Upper lobe of left lung (tissue), 6 donors: ENCODE measurements at regions not wholly inside any gene's neighbourhood (a gene's known extent, or its start where the extent isn't known, plus 50 kb on each side); places are given as distances from the start of the nearest gene placed in this dataset.
"Not testable (repeated sequence)": the region's sequence is repeated elsewhere in the genome, so short reads cannot be mapped to it uniquely, and the experiment has no call there.

Source experiments
- ATAC-seq, 2 donors: fragments of 200-7000 bp; cut with Tn5 transposase; one replicate each; pipeline ENCODE4 v1.9.1; 2022; ENCODE audit warnings: mild to moderate bottlenecking in 2 of 2, moderate library complexity in 2 of 2; ENCODE audit not compliant: low FRiP score in 2 of 2
- DNase-seq, 2 donors: peaks; one replicate each; pipeline ENCODE4 v3.0.0-alpha.2; 2019 to 2020
- H3K27ac ChIP-seq, 4 donors: fragments of 200-600 bp; sonication (generic); one replicate each; pipeline ENCODE4 v1.5.1; 2016 to 2019
- H3K27me3 ChIP-seq, 4 donors: fragments of 200-600 bp; sonication (generic); one replicate each; pipeline ENCODE4 v1.5.1; 2017 to 2019
- H3K36me3 ChIP-seq, 4 donors: fragments of 200-600 bp; sonication (generic); one replicate each; pipeline ENCODE4 v1.5.1; 2016 to 2019
- H3K4me1 ChIP-seq, 4 donors: fragments of 200-600 bp; sonication (generic); one replicate each; pipeline ENCODE4 v1.5.1; 2018 to 2019
- H3K4me3 ChIP-seq, 4 donors: fragments of 200-600 bp; sonication (generic); one replicate each; pipeline ENCODE4 v1.5.1; 2017 to 2019; ENCODE audit warnings: mild to moderate bottlenecking in 2 of 4, moderate library complexity in 1 of 4
- H3K9me3 ChIP-seq, 4 donors: fragments of 200-600 bp; sonication (generic); one replicate each; pipeline ENCODE4 v1.5.1; 2018 to 2019
- EP300 ChIP-seq, 4 donors: sonication (generic); formaldehyde crosslinking; IDR thresholded peaks; one replicate each; pipeline ENCODE4 v1.5.1; 2017; ENCODE audit warnings: antibody characterized with exemption in 4 of 4, control low read depth in 2 of 4
- POLR2A ChIP-seq, 4 donors: fragments of 450-650 bp; IDR thresholded peaks; one replicate each; pipeline ENCODE4 v1.5.1; 2016 to 2017; ENCODE audit warnings: antibody characterized with exemption in 4 of 4, mild to moderate bottlenecking in 2 of 4
- POLR2AphosphoS5 ChIP-seq, 2 donors: sonication (generic); formaldehyde crosslinking; IDR thresholded peaks; one replicate each; pipeline ENCODE4 v1.5.1; 2017; ENCODE audit warnings: antibody characterized with exemption in 2 of 2
- WGBS, 2 donors: methylation state at CpG; one replicate each; pipeline ENCODE4 v1.1.5; 2017 to 2018; 5-methylcytosine and 5-hydroxymethylcytosine counted together
- TF ChIP-seq, protein P1 (sequence below), 6 experiments: fragments of 450-650 bp in 4 of 6; fragments of 200-600 bp in 2 of 6; sonication (generic) in 2 of 6; IDR thresholded peaks; one replicate each; pipeline ENCODE4 v1.5.1; 2016 to 2019; ENCODE audit warnings: antibody characterized with exemption in 6 of 6
- donor health status: DM: no; HTN: no; CAD: no; lungs with moderate emphysema.
- donor health status: DM: no; HTN: yes; CAD: no; lungs with severe emphysema.

DNA sequence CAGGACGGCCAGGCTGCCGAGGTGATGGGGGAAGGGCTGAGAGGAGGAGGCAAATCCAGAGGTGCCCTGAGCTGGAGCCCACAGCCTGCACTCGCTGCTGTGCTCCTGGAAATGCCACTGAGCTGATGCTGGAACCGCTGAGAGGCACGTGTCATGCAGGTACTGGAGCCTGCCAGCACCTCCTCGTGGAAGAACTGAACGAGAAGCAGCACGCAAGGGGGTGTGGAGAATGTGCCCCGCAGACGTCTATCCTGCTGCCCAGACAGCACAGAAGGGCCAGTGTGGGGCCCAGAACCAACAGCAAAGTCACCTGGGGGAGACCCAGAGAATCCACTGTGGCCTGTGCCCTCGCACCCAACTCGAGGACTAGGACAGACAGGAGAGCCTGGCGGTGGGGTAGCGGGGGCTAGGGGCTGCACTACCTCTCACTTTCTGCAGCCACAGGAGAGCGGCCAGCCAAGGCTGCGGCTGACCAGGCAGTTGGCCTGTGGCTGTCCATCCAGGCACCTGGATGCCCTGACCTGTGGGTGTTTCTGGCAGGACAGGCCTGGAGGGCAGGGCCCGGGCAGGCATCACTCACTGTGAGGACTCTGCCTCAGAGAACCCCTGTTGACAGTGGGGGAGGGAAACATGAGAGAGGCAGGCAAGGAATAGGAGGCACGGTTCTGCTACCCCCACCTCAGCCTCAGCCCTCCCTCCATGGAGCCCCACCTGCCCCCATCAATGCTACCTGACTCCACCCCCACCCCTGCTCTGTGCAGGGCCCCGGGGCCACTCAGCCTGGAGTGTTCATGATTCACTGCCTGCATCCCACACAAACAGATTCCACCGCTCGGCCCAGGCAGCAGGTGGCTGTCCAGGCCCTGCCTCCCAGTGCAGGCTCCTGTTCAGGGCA, 213.1 kb downstream of the TBC1D2B start:
- H3K27ac ChIP-seq, result no peak overlapping the region
- no peaks in the 10 kb centered on the region for H3K36me3 ChIP-seq
- no peaks in the 10 kb centered on the region for H3K9me3 ChIP-seq
- TF ChIP-seq POLR2A (IDR thresholded peaks at IDR 0.05) (no peak), EP300 (IDR thresholded peaks at IDR 0.05) (no peak), POLR2AphosphoS5 (IDR thresholded peaks at IDR 0.05) (no peak)
- TF ChIP-seq, protein P1, sequence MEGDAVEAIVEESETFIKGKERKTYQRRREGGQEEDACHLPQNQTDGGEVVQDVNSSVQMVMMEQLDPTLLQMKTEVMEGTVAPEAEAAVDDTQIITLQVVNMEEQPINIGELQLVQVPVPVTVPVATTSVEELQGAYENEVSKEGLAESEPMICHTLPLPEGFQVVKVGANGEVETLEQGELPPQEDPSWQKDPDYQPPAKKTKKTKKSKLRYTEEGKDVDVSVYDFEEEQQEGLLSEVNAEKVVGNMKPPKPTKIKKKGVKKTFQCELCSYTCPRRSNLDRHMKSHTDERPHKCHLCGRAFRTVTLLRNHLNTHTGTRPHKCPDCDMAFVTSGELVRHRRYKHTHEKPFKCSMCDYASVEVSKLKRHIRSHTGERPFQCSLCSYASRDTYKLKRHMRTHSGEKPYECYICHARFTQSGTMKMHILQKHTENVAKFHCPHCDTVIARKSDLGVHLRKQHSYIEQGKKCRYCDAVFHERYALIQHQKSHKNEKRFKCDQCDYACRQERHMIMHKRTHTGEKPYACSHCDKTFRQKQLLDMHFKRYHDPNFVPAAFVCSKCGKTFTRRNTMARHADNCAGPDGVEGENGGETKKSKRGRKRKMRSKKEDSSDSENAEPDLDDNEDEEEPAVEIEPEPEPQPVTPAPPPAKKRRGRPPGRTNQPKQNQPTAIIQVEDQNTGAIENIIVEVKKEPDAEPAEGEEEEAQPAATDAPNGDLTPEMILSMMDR (IDR thresholded peaks at IDR 0.05), result no peak
- H3K4me3 ChIP-seq, result no peak overlapping the region
- DNase-seq (peak in 1 of 2 donors; percentile 73), ATAC-seq (no peak)
- 72 to 81% methylated on average over 13 to 20 of the region's 21 CpGs for WGBS, 2 donors
- H3K4me1 ChIP-seq, result no peaks in the 10 kb centered on the region
- no peaks in the 10 kb centered on the region for H3K27me3 ChIP-seq

DNA sequence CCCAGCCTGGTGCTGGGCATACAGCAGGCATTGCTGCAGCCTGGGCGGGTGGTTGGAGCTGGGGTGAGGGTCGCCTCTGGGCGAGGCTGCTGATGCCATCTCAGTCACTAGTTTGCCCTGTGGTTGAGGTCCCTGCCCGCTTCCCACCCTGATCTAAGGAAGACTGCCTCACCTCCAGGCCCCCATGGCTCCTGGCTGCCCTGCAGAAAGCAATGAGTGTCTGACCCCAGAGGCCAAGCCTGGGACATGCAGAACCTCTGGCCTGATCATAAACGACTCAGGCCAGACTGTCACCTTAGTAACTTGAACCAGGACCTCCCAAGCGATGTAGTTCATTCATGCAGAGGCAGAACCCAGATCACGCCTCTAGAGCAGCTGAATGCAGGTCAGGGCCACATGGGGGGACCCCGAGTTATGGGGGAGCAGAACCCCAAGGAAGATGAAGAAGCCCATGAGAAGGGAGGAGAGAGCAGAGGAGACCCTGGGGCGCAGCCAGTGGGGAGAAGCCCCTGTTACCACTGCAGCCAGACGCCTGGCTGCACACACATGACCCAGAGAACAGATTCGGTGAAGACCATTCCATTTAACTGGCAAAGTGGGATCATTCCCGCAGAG, 213.9 kb downstream of the TBC1D2B start:
- WGBS, 2 donors, result 86 to 87% methylated on average over 4 to 12 of the region's 12 CpGs
- DNase-seq (no peak), ATAC-seq (no peak)
- TF ChIP-seq EP300 (IDR thresholded peaks at IDR 0.05) (no peak), POLR2A (IDR thresholded peaks at IDR 0.05) (no peak), POLR2AphosphoS5 (IDR thresholded peaks at IDR 0.05) (no peak)
- TF ChIP-seq, protein P1 (IDR thresholded peaks at IDR 0.05), result no peak
- Histone ChIP-seq H3K36me3 (no peaks in the 10 kb centered on the region), H3K4me3 (no peak overlapping the region), H3K27me3 (no peaks in the 10 kb centered on the region), H3K4me1 (no peaks in the 10 kb centered on the region), H3K27ac (no peak overlapping the region), H3K9me3 (no peaks in the 10 kb centered on the region)

DNA sequence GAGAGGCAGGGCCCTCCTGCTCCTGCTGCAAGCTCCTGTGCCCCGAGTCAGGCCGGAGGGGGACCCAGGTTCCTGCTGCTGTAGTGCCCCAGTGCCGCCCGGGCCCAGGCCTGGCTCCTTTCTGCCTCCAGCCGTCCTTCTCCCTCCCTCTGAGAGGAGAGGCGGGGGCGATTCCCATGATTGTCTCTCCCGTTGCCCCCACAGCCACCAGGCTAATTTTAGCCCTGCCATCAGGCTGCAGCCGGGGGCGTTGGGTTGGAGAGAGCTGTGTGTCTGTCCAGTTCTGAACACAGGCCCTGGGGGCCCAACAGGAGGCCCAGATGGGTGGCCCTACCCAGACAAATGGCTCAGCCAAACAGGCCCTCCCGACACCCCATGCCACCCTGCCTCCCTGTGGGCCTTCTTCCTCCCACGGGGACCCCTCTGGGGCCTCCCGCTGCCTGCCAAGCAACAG, 214.8 kb downstream of the TBC1D2B start:
- WGBS, 2 donors, result 83 to 86% methylated on average over 10 to 12 of the region's 13 CpGs
- no peak overlapping the region for H3K27ac ChIP-seq
- DNase-seq (peak in 1 of 2 donors; percentile 65), ATAC-seq (no peak)
- H3K4me1 ChIP-seq, result no peaks in the 10 kb centered on the region
- H3K4me3 ChIP-seq, result no peak overlapping the region
- no peaks in the 10 kb centered on the region for H3K9me3 ChIP-seq
- TF ChIP-seq, protein P1 (IDR thresholded peaks at IDR 0.05), result no peak
- TF ChIP-seq EP300 (IDR thresholded peaks at IDR 0.05) (no peak), POLR2AphosphoS5 (IDR thresholded peaks at IDR 0.05) (no peak), POLR2A (IDR thresholded peaks at IDR 0.05) (no peak)
- no peaks in the 10 kb centered on the region for H3K36me3 ChIP-seq
- H3K27me3 ChIP-seq, result no peaks in the 10 kb centered on the region

DNA sequence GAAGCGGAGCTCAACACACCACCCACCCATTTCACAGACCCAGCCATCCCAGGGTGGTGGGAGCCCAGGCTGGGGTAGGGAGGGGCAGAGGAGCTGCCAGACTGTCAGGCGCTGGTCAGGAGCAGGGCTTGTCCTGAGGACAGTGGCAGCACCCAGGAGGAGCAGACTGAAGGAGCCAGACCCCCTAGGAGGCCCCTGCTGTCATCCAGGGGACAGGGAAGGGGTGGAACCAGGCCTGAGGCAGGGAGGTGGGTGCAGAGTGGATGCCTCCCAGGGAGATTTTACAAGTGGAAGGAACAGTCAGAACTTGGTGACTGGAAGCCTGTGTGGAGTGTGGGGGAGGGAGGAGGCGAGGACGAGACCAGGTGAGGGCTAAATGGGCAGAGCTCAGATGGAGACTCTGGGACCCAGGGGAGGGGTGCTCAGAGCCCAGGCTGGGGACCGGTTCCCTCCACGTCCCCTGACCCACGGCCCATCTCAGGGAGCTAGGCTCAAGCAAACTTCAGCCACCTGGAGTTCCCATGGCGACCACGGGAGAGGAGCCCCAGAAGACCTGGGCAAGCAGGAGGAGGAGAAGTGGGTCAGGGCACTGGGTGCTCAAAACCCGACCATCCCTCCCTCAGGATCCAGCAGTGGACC, 215.4 kb downstream of the TBC1D2B start:
- not testable (repeated sequence) for H3K4me3 ChIP-seq, H3K27me3 ChIP-seq, H3K4me1 ChIP-seq, DNase-seq, ATAC-seq, H3K9me3 ChIP-seq, H3K27ac ChIP-seq, H3K36me3 ChIP-seq
- WGBS, 2 donors, result 69 to 83% methylated on average over 9 to 10 of the region's 10 CpGs

DNA sequence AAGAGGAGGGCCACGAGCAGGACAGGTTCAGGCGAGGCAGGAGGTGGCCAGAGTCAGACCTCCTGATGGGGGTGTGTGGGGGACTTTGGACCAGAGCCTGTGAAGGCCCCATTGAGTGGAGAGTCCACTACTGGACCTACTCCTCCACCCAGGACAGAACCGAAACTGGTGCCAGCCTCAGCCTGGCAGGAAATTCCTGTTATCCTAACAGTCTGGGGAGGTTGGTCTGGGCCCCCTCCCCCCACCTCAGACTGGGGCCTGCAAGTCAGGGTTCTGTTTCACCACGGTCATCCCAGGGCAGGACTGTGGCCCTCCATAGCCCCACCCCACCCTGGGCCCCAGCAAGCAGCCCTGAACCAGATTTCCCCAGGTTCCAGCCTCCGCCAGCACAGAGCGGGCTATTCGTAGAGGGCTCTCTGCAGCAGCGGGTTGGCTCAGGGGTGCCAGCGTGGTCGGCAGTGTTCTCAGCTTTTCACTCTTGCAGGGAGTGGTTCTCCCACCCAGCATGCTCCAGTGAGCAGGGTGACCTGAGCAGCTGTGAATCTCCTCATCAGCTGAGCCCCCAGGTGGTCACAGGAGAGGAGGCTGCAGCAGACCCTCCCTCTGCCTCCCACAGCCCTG, 217.3 kb downstream of the TBC1D2B start:
- Histone ChIP-seq H3K27ac (no peak overlapping the region), H3K27me3 (no peaks in the 10 kb centered on the region), H3K4me1 (no peaks in the 10 kb centered on the region), H3K36me3 (no peaks in the 10 kb centered on the region), H3K9me3 (no peaks in the 10 kb centered on the region), H3K4me3 (no peak overlapping the region)
- peak in 1 of 2 donors; percentile 46 for DNase-seq
- 79 to 87% methylated on average over 7 to 10 of the region's 10 CpGs for WGBS, 2 donors
- TF ChIP-seq EP300 (IDR thresholded peaks at IDR 0.05) (no peak), POLR2A (IDR thresholded peaks at IDR 0.05) (no peak), POLR2AphosphoS5 (IDR thresholded peaks at IDR 0.05) (no peak)
- TF ChIP-seq, protein P1 (IDR thresholded peaks at IDR 0.05), result no peak
- no peak for ATAC-seq
